HG03432 (cell line): ENCODE measurements at regions not wholly inside any gene's neighbourhood (a gene's known extent, or its start where the extent isn't known, plus 50 kb on each side); places are given as distances from the start of the nearest gene placed in this dataset.
"Not testable (repeated sequence)": the region's sequence is repeated elsewhere in the genome, so short reads cannot be mapped to it uniquely, and the experiment has no call there.

Experiments
- ATAC-seq: cut with Tn5 transposase; IDR thresholded peaks from one replicate; pipeline ENCODE4 v1.9.1; 2021; ENCODE audit warnings: mild to moderate bottlenecking, moderate library complexity; ENCODE audit not compliant: unreplicated experiment

DNA sequence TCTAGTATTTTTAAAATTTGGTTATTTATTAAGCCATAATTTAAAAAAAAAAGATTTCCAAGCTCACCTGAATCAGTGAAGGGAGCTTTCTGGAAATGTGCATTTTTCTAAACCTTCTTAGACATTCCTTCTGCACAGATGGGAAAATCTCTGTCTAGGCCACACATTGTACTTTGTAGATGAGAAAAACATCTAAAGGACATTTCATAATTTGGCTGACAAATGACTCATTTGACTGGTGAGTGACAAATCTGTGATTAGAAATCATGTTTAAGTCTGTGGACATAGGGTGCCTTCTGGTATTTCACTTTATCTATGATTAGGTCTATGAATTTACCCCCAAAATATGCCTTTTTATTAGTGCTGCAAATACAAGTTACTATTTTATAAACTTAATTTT is 1044.9 kb upstream of the FLRT2 start:
- ATAC-seq: no peak

DNA sequence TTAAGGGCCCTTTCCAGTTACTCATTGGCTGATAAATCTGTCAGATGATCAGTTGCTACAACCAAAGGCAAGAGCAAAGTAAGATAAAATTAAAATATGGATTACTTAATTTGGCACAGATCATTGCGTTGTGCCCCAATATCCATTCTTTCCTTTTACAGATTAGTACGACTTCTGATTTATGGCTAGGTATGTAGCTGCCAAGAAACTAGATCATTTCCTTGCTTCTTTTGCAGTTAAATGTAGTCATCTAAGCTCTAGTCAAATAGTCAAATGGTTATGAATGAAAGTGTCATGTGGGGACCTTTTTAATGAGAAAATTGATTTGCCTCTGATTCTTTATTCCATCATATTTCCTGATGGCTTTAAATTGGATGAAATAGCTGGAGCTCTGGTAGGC is 1039.9 kb upstream of the FLRT2 start:
- no peak for ATAC-seq

DNA sequence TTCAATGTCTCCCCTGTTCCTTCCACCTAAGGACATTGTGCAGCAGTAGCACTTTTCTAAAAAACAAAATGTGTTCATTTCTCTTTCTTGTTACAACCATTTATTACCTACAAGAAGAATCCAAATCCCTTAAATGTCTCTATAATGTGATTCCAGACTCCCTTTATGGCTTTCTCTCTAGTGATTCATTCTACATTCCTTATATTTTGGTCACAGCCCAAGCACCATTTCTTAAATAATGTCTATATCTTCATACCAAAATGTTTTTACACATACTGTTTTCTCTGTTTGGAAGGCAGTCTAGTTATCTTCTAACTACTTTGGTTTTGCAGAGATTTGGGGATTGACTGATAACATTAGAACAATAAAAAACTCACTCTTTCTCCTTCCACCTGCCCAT is 1037.3 kb upstream of the FLRT2 start:
- ATAC-seq: no peak

- ATAC-seq: no peak
Observed at GRCh38 chr14:84493779-84494178, 1036.2 kb upstream of the FLRT2 start.

DNA sequence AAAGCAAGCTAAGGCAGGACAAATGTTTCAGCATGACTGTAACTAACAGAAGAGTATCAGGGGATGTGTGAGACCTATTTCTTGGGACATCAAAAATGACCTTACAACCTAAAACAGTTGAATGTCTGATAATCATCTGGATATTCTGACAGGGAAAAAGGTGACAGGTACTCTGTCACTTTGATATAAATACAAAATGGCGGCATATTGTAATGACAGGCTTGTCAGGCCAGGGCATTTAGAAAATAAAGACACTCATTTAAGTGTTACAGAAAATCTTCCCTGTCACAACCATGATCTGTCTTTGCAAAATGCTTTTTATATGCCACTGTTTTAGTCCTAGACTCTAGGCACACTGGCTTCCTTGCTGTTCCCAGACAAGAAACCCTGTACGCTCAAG is 1033.3 kb upstream of the FLRT2 start:
- no peak for ATAC-seq

DNA sequence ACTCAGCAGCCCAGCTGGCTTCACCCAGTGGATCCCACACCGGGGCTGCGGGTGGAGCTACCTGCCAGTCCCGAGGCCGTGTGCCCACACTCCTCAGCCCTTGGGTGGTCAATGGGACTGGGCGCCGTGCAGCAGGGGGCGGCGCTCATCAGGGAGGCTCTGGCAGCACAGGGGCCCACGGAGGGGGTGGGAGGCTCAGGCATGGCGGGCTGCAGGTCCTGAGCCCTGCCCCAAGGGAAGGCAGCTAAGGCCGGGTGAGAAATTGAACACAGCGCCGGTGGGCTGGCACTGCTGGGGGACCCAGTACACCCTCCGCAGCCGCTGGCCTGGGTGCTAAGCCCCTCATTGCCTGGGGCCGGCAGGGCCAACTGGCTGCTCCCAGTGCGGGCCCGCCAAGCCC is 1017.1 kb upstream of the FLRT2 start:
- not testable (repeated sequence) for ATAC-seq

DNA sequence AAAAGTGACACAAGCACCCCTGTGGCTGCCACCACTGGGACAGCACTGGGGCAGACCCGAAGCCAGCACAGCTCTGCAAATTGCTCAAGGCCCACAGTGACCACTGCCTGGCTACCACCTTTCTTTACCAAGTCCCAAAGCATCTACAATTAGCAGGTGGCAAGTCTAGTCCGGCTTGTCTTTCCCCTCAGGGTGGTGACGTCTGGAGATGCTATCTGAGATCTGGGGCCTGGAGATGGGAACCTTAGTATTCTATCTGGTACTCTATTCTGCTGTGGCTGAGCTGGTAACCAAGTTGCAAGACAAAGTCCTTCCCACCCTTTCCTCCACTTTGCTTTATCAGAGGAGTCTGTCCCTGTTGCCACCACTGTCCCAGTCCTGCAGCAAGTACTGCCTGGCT is 1010.1 kb upstream of the FLRT2 start:
- no peak for ATAC-seq

- ATAC-seq: no peak
Observed at GRCh38 chr14:84520711-84521338, 1009.1 kb upstream of the FLRT2 start.

DNA sequence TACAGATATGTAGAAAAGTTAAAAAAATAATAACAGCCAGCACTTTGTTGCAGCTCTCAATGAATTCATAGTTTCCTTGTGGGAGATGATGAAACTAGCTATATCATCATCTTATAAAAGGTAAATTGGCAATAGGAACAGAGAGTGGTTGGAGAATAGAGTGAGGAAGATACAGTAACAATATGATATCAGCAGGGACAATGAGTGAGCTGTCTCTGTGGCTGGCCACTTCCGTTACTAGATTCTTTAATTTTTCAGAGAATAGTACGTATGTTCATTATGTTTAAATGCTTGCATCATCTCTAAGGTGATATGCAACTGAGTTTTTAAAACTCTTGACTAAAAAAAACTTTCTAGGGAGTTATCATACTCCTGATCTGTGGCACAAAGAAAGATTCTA is 1006.2 kb upstream of the FLRT2 start:
- no peak for ATAC-seq

DNA sequence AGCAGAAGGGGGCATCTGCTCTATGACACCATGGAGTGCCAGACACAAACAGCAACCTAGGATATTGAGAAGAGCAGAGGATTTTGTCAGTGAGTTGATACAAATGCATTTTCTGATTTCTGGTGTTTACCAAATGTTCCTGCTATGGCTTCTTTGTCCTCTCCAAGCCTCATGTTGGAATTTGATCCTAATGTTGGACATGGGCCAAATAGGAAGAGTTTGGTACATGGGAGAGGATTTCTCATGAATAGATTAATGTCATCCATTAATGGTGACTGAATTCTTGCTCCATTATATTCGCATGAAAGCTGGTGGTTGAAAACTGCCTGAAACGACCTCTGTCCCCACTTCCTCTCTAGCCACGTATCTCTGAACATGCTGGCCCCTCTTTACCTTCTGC is 1002.2 kb upstream of the FLRT2 start:
- no peak for ATAC-seq

DNA sequence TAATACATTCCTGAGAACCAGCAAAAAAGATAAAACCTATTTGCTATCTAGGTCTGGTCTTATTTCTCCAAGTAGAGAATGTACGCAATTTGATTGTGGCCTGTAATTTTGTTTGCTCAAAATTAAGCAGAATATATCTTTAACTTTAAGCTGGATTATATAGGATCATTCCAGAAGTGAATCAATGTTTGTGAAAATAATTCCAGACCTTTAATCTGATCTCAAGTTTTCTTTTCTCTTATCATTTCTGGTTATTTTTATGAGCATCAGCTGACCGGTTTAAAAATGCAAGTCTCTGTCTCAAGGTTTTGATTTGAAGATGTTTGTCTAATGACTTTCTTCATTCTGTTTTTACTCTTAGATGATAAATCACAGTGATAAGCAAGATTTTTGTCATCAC is 997.9 kb upstream of the FLRT2 start:
- ATAC-seq: no peak

- no peak for ATAC-seq
Observed at GRCh38 chr14:84533181-84533725, 996.7 kb upstream of the FLRT2 start.

DNA sequence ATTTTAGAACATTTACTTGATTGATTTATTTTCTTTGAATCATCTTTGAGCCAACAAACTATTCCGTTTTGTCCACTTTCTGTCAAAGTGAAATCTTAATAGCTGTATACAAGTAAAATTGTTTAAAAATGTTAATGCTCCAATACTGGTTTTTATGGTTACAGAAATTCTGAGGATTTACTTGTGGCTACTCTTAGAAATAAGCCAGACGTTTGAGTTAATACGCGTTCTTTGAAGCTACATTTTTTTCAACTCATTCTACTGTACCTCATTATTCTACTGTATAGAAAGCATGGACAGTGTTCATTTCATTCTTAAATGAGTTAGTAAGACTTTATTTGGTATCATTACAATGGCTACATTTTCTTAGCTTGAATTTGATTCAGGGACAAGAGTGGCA is 996.2 kb upstream of the FLRT2 start:
- no peak for ATAC-seq

- ATAC-seq: no peak
Observed at GRCh38 chr14:84535484-84535883, 994.5 kb upstream of the FLRT2 start.

DNA sequence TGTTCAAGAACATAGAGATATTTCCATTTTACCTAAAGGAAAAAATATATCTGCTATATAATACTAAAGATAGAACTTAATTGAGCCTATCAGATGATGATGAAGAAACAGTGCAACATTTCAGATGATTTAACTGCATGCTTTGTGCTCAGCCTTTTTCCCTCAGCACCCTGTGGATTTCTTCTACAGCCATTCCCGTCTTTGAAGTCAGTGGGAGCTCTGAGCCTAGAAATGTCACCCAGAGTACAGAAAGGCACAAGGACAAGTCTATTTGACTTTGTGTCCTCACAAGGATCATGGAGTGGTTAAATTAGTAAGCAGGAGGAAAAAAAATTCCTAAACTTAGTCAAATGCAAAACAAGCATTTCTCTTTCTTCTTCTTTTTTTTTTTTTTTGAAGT is 994.0 kb upstream of the FLRT2 start:
- no peak for ATAC-seq

GRCh38 chr14:84541018-84541417 is 988.9 kb upstream of the FLRT2 start:
- no peak for ATAC-seq

- ATAC-seq: no peak
Observed at GRCh38 chr14:84543859-84544258, 986.1 kb upstream of the FLRT2 start.

DNA sequence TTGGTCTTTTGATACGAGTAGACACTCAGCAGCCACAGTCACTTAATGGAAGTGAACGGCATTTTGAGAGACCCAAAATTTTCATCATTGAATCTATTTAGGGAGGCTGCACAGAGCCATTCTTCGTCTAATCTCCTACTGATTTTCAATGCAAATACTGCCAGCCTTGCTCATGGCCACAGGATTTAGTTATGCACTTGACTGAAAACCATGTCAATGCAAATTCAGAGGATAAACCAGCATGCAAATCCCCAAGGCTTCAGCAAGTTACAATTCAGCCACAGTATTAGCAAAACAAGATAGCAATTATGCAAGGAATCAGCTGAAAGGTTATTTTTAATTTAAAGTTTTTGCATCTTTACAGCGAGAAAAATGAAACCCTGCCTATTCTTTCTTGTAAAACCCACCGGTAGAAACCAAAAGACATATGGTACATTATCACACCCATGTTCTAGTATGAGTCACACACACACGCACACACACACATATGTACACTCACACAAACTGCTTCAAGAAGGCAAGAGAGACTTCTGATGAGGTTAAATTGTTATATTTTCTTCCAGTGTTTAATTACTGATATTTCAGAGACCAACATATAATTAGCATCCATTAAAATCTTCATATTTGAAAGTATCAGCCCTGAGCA is 985.3 kb upstream of the FLRT2 start:
- no peak for ATAC-seq

- no peak for ATAC-seq
Observed at GRCh38 chr14:84546236-84546635, 983.7 kb upstream of the FLRT2 start.

- ATAC-seq: no peak
Observed at GRCh38 chr14:84554136-84554535, 975.8 kb upstream of the FLRT2 start.

DNA sequence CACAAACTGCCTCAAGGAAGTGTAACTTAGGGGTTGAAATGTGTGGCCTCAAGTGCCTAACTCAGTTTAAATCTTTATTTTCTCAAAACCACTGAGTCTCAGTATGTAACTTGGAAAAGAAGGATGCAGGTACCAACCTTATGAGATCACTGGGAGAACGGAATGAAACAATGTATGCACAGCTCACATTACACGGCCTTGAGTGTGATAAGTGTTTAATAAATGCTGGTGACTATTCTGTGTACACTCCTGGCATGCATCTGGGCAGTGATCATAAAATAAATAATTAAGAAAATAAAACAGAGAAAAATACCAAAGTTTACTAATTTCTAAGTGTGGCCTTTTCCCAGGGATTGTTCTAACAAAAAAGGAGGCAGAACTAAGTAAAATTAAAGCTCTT is 974.5 kb upstream of the FLRT2 start:
- no peak for ATAC-seq

DNA sequence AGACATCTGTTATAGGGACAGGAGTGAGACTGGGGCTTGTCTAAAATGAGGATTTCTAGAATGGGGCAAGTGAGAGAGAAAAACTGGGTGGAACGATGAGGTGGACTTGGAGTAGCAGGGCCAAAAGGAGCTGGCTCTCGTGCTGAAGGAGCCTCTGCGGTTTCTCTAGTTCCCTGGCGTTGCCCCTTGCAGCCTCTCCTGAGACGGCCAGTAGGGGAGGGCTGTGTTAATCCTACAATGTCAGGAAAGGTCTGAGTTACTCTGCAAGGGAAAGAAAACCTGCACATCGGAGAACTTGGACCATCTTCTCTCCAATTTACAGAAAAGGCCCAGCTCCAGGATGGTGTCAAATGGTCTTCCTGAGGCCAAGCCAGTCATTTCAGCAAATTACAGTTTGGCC is 963.8 kb upstream of the FLRT2 start:
- ATAC-seq: no peak

GRCh38 chr14:84575681-84576080 is 954.3 kb upstream of the FLRT2 start:
- ATAC-seq: no peak
